BLaER1 treated with 17β-estradiol and CSF1 and Interleukin-3, amounts not matched to agents 10 nM and 100 nM (cell line): ENCODE measurements at regions not wholly inside any gene's neighbourhood (a gene's known extent, or its start where the extent isn't known, plus 50 kb on each side); places are given as distances from the start of the nearest gene placed in this dataset.

ENCODE experiments used
- H3K27ac ChIP-seq, 11 experiments: shearing (Covaris generic); formaldehyde crosslinking; 2 replicates each; pipeline ENCODE4 v1.8.1; 2022
- H3K27me3 ChIP-seq, 11 experiments: shearing (Covaris generic); formaldehyde crosslinking; 2 replicates each; pipeline ENCODE4 v1.8.1; 2022
- H3K36me3 ChIP-seq, 11 experiments: shearing (Covaris generic); formaldehyde crosslinking; 2 replicates each; pipeline ENCODE4 v1.8.1; 2022
- H3K4me1 ChIP-seq, 10 experiments: shearing (Covaris generic); formaldehyde crosslinking; 2 replicates each; pipeline ENCODE4 v1.8.1; 2022
- H3K4me2 ChIP-seq, 11 experiments: shearing (Covaris generic); formaldehyde crosslinking; 2 replicates each; pipeline ENCODE4 v1.8.1; 2022
- H3K4me3 ChIP-seq, 10 experiments: shearing (Covaris generic); formaldehyde crosslinking; 2 replicates each; pipeline ENCODE4 v1.8.1; 2022
- H3K9ac ChIP-seq, 11 experiments: shearing (Covaris generic); formaldehyde crosslinking; 2 replicates each; pipeline ENCODE4 v1.8.1; 2022
- H3K9me3 ChIP-seq, 11 experiments: shearing (Covaris generic); formaldehyde crosslinking; replicated peaks in 1 of 11; 2 replicates each; pipeline ENCODE4 v1.8.1; 2022
- H4K20me1 ChIP-seq, 11 experiments: shearing (Covaris generic); formaldehyde crosslinking; 2 replicates each; pipeline ENCODE4 v1.8.1; 2022
- Cebpa-rat ChIP-seq, 11 experiments: shearing (Covaris generic); IDR thresholded peaks; 2 replicates each; pipeline ENCODE4 v1.8.1; 2022

DNA sequence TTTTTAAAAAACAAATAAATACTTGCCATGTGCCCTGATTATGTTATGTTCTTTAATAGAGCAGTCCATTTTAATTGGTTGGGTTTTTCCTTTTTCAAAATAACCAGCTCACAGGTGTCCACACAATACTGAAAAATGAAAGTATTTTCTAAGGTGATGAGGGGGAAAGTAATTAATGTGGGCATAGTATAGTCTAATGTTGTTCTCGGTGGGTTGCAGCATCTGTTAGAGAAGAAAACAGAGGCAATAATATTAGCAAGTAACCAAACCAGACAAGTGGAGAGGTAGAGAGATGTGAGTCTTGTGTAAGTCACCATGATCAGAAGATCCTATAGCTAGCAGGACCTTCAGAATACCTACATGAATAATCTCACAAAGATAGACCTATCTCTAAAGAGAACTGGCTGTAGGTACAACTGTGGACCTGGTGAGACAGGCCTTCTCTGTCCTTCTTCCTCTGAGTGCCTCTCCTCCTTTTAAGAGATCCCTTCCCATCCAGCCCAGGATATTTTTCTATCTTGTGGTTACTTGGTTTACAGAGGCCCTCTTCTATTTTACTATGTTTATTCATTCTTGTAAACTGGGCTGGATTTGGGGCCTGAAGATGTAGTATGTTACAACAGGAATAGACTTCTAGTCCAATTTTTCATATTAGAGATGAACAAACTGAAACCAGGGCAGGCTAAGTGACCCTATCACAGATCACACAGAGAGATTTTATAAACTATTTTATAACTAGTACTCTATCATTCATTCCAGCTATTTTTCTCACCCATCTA is 67.1 kb upstream of the MSTN start:
- no peak overlapping the region for H3K4me2 ChIP-seq
- no peak overlapping the region for H3K9ac ChIP-seq
- H3K9me3 ChIP-seq, result no peaks in the 10 kb centered on the region
- no peaks in the 10 kb centered on the region for H3K4me1 ChIP-seq
- no peaks in the 10 kb centered on the region for H4K20me1 ChIP-seq
- H3K36me3 ChIP-seq, result no peaks in the 10 kb centered on the region
- H3K27me3 ChIP-seq, result no peaks in the 10 kb centered on the region
- TF ChIP-seq Cebpa-rat (IDR thresholded peaks at IDR 0.05), result no peak
- no peak overlapping the region for H3K4me3 ChIP-seq
- H3K27ac ChIP-seq, result no peak overlapping the region

DNA sequence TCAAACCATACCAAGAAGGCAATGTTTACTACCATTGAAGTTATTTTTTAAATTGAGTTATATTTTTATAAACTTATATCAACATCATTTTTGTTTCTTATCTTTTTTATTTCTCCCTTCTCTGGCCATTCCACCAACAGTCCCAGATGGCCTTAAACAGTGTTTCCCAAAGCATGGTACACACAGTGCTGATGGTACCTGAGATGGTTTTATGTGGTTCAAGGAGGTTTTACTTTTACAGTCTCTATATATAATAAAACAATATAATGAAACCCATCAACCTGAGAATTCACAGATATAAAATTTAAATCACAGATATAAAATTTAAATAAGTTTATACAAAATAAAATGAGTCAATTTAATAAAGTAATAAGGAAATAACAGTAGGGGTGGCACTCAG is 65.1 kb upstream of the MSTN start:
- Histone ChIP-seq H3K36me3 (no peaks in the 10 kb centered on the region), H3K4me2 (no peak overlapping the region), H3K27ac (no peak overlapping the region), H3K4me1 (no peaks in the 10 kb centered on the region), H4K20me1 (no peaks in the 10 kb centered on the region), H3K9ac (no peak overlapping the region), H3K27me3 (no peaks in the 10 kb centered on the region), H3K4me3 (no peak overlapping the region), H3K9me3 (no peaks in the 10 kb centered on the region)
- no peak for TF ChIP-seq Cebpa-rat (IDR thresholded peaks at IDR 0.05)

DNA sequence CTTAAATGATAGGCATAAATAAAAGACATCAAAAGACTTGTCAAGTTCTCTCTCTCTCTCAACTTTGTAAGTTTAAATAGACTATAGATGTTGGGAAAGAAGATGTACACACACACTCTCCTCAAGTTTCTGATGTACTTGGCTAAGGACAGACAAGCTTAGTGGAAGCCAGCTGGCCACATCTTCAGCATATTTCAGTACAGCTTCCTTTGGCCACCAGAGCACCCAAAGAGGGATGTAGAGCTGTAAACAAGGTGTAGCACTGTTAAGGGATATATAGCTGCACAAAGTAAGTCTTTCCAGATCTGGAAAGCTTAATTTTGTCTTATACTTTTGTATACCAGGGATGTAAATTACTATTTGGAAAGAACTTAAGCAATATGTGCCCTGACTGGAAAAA is 64.3 kb upstream of the MSTN start:
- Histone ChIP-seq H4K20me1 (no peaks in the 10 kb centered on the region), H3K9me3 (no peaks in the 10 kb centered on the region), H3K4me3 (no peak overlapping the region), H3K27ac (no peak overlapping the region), H3K4me1 (peaks cover 0 to 5% (median 0%) of the 10 kb centered on the region in 10 experiments; a peak in 4 of 20 replicates), H3K9ac (no peak overlapping the region), H3K36me3 (no peaks in the 10 kb centered on the region), H3K4me2 (no peak overlapping the region), H3K27me3 (no peaks in the 10 kb centered on the region)
- no peak for TF ChIP-seq Cebpa-rat (IDR thresholded peaks at IDR 0.05)

DNA sequence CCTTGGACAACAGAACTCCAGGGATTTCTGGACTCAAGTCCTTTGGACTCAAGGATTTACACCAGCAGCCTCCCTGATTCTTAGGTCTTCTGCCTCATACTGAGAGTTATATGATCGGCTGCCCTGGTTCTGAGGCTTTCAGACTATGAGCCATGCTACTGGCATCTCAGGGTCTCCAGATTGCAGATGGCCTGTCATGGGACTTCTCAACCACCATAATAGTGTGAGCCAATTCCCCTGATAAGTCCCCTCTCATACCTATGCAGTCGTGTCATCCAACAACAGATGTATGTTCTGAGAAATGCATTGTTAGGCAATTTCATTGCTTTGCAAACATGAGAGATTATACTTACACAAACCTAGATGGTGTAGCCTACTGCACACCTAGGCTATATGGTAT is 61.4 kb upstream of the MSTN start:
- H3K9me3 ChIP-seq, result 0 out of 22 replicates have a peak, but pooled peaks cover 0 to 8% (median 0%) of the 10 kb centered on the region in 11 experiments
- H3K9ac ChIP-seq, result no peak overlapping the region
- H3K4me2 ChIP-seq, result no peak overlapping the region
- H4K20me1 ChIP-seq, result no peaks in the 10 kb centered on the region
- peaks cover 0 to 18% (median 0%) of the 10 kb centered on the region in 10 experiments; a peak in 5 of 20 replicates for H3K4me1 ChIP-seq
- no peaks in the 10 kb centered on the region for H3K36me3 ChIP-seq
- H3K27ac ChIP-seq, result no peak overlapping the region
- H3K4me3 ChIP-seq, result no peak overlapping the region
- no peak for TF ChIP-seq Cebpa-rat (IDR thresholded peaks at IDR 0.05)
- H3K27me3 ChIP-seq, result no peaks in the 10 kb centered on the region

DNA sequence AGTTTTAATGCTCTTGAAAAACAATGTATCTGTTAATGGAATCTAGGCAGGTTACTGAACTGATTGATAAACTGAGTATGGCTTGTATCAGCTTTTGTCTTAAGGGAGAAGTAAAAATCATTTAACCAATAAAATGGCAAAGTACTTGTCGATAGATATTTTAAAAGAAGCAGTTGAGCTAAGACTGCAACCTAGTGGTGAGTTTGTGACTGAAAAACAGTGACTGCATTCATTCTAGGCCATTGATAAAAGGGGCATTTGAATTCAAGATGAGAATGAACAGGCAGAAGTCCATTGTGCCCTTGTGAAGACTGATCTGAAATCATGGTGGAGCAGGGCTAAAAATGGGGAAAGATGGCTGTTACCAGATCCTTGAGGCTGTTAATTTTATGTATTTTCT is 59.4 kb upstream of the MSTN start:
- TF ChIP-seq Cebpa-rat (IDR thresholded peaks at IDR 0.05), result no peak
- H3K27me3 ChIP-seq, result no peaks in the 10 kb centered on the region
- no peaks in the 10 kb centered on the region for H4K20me1 ChIP-seq
- H3K4me3 ChIP-seq, result no peak overlapping the region
- no peaks in the 10 kb centered on the region for H3K36me3 ChIP-seq
- peaks cover 0 to 18% (median 0%) of the 10 kb centered on the region in 10 experiments; a peak in 5 of 20 replicates for H3K4me1 ChIP-seq
- H3K9ac ChIP-seq, result no peak overlapping the region
- 0 out of 22 replicates have a peak, but pooled peaks cover 0 to 8% (median 0%) of the 10 kb centered on the region in 11 experiments for H3K9me3 ChIP-seq
- peak overlapping the region in 2 of 11 experiments; percentile 4 to 57; a peak in 1 of 22 replicates for H3K4me2 ChIP-seq
- no peak overlapping the region for H3K27ac ChIP-seq

DNA sequence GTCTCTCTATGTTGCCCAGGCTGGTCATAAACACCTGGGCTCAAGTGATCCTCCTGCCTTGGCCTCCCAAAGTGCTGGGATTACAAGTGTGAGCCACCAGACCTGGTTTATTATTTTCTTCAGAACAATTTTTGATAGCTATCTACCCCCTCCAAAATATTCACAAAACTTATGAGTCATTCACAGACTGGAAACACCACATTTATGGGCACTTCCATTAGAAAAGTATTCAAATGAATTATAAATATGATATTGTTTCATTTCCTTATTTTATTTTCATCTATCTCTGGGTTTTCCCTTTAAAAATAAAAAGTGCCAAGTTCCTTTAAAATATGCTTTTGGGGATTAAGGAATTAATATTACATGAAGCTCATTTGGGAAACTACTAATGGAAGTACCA is 58.8 kb upstream of the MSTN start:
- H3K27me3 ChIP-seq, result no peaks in the 10 kb centered on the region
- no peaks in the 10 kb centered on the region for H3K36me3 ChIP-seq
- no peak overlapping the region for H3K4me3 ChIP-seq
- no peak overlapping the region for H3K9ac ChIP-seq
- H3K9me3 ChIP-seq, result 0 out of 22 replicates have a peak, but pooled peaks cover 0 to 8% (median 0%) of the 10 kb centered on the region in 11 experiments
- no peak overlapping the region for H3K27ac ChIP-seq
- H3K4me2 ChIP-seq, result peak overlapping the region in 3 of 11 experiments; percentile 18 to 67 (median 57); a peak in 5 of 22 replicates
- TF ChIP-seq Cebpa-rat (IDR thresholded peaks at IDR 0.05), result no peak
- H3K4me1 ChIP-seq, result peaks cover 0 to 18% (median 0%) of the 10 kb centered on the region in 10 experiments; a peak in 5 of 20 replicates
- no peaks in the 10 kb centered on the region for H4K20me1 ChIP-seq

DNA sequence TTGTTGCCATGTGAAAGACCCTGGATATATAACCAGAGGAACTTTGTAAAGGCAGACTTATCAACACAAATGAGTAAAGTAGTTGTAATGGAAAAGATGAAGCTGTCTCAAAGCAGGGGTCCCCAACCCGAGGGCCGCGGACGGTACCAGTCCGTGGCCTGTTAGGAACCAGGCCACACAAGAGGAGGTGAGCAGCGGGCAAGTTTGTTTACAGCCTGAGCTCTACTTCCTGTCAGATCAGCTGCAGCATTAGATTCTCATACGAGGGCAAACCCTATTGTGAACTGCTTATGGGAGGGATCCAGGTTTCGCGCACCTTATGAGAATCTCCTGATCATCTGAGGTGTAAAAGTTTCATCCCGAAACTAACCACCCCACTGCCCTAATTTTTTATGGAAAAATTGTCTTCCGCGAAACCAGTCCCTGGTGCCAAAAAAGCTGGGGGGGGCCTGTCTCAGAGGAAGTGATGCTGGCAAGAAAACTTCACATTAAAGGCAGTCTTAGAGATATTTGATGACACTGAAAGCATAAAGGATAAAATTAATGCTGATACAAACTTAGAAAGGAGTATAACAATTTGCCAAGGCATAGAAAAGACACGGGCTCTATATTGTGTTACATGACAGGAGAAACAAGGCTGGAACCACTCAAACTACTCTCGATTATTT is 57.5 kb upstream of the MSTN start:
- Histone ChIP-seq H3K9me3 (0 out of 22 replicates have a peak, but pooled peaks cover 0 to 8% (median 0%) of the 10 kb centered on the region in 11 experiments), H3K27me3 (no peaks in the 10 kb centered on the region), H4K20me1 (no peaks in the 10 kb centered on the region), H3K4me3 (no peak overlapping the region), H3K36me3 (no peaks in the 10 kb centered on the region), H3K27ac (no peak overlapping the region), H3K4me1 (peaks cover 0 to 18% (median 0%) of the 10 kb centered on the region in 10 experiments; a peak in 5 of 20 replicates), H3K4me2 (no peak overlapping the region), H3K9ac (no peak overlapping the region)
- TF ChIP-seq Cebpa-rat (IDR thresholded peaks at IDR 0.05), result no peak

DNA sequence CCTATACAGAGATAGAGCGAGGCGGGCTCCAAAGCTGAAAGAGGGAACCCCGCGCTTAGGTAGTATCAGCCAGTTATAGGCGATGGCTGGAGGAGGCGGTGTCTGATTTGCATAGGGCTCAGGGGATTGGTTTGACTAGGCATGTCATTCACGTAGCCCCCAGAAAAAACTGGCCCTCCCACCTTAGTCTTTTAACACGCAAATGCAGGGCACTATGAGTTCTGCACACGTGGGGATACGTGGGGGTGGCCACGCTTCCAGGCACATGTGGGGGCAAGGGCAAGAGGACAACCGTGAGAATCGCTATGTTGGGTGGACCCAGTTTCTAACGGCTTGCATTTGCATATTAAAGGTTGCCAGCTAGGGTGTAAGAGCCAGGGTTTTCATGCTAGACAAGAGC is 56.7 kb upstream of the MSTN start:
- Histone ChIP-seq H3K27me3 (no peaks in the 10 kb centered on the region), H3K27ac (no peak overlapping the region), H3K4me3 (no peak overlapping the region), H4K20me1 (no peaks in the 10 kb centered on the region), H3K4me2 (no peak overlapping the region), H3K9me3 (0 out of 22 replicates have a peak, but pooled peaks cover 0 to 8% (median 0%) of the 10 kb centered on the region in 11 experiments), H3K4me1 (peaks cover 0 to 18% (median 0%) of the 10 kb centered on the region in 10 experiments; a peak in 5 of 20 replicates), H3K9ac (no peak overlapping the region), H3K36me3 (no peaks in the 10 kb centered on the region)
- TF ChIP-seq Cebpa-rat (IDR thresholded peaks at IDR 0.05), result no peak

DNA sequence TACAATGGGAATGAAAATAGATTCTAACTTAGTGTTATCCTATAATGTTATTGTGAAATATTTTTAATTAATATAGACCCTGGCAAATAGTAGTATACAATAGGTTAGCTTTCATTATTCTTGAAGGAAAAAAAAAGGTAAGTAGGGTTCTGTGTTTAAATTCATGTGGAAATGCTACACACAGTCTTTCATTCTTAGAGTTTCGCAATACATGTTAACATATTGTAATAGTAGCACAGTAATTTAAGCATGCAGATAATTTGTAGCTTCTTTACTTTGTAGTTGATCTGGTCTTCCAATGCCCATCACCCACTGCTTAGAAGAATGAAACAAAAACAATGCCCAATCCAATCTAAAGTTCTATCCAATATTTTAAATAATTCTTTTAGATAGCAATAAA is 54.8 kb upstream of the MSTN start:
- no peak overlapping the region for H3K4me3 ChIP-seq
- no peaks in the 10 kb centered on the region for H3K27me3 ChIP-seq
- H4K20me1 ChIP-seq, result no peaks in the 10 kb centered on the region
- peaks cover 0 to 17% (median 0%) of the 10 kb centered on the region in 10 experiments; a peak in 5 of 20 replicates for H3K4me1 ChIP-seq
- peak in 3 of 11 experiments; percentile 19 to 78 (median 59); a peak in 5 of 22 replicates for TF ChIP-seq Cebpa-rat (IDR thresholded peaks at IDR 0.05)
- H3K9me3 ChIP-seq, result 0 out of 22 replicates have a peak, but pooled peaks cover 0 to 8% (median 0%) of the 10 kb centered on the region in 11 experiments
- H3K27ac ChIP-seq, result no peak overlapping the region
- H3K4me2 ChIP-seq, result no peak overlapping the region
- no peaks in the 10 kb centered on the region for H3K36me3 ChIP-seq
- H3K9ac ChIP-seq, result no peak overlapping the region
